Endothelial cell of umbilical vein (primary cell): ENCODE measurements at regions not wholly inside any gene's neighbourhood (a gene's known extent, or its start where the extent isn't known, plus 50 kb on each side); places are given as distances from the start of the nearest gene placed in this dataset.

Experiments
- BruUV-seq: library from RNA; stranded (reverse); fragments of 400-500 nt; replicated peaks from 2 replicates; lab custom pipeline; 2021; lab: Mats Ljungman, UMichigan
- CTCF ChIA-PET: fragments of 300-600, 350-600 bp; sonication (Branson Sonifier 250); formaldehyde crosslinking; loops from one replicate; lab custom pipeline; 2021; ENCODE audit warnings: antibody characterized with exemption, inconsistent platforms; lab: Charles Lee
- POLR2A ChIA-PET: fragments of 300-600, 350-600 bp; sonication (Branson Sonifier 250); formaldehyde crosslinking; loops from one replicate; lab custom pipeline; 2021; ENCODE audit warnings: antibody characterized with exemption, inconsistent platforms; lab: Charles Lee
- DNase-seq: peaks from one replicate; pipeline ENCODE4 v3.0.0-alpha.2; 2011; ENCODE audit warnings: low read depth, low spot score
- FAIRE-seq: peaks from 2 replicates; lab custom pipeline; 2011; peaks lifted over from hg19 to GRCh38; lab: Jason Lieb, UNC
- H2AFZ ChIP-seq: 2 replicates; pipeline ENCODE4 v1.6.0; 2012; ENCODE audit warnings: low read depth, low read length, control low read depth, inconsistent platforms
- H3K27ac ChIP-seq: 2 replicates; pipeline ENCODE4 v1.5.1; 2011; ENCODE audit warnings: low read depth, mild to moderate bottlenecking, control low read depth, low read length, moderate library complexity; ENCODE audit not compliant: insufficient read depth
- H3K27me3 ChIP-seq, 2 experiments: 2 replicates each; pipeline versions ENCODE4 v1.6.0 to v1.6.1; 2011; ENCODE audit warnings: low read length in 2 of 2, mixed read lengths in 1 of 2; ENCODE audit not compliant: control insufficient read depth in 2 of 2, insufficient read depth in 2 of 2
- H3K36me3 ChIP-seq, 2 experiments: 2 replicates in 1 of 2; 3 replicates in 1 of 2; pipeline ENCODE4 v1.5.1; 2011; ENCODE audit warnings: low read length in 2 of 2, mild to moderate bottlenecking in 1 of 2, moderate library complexity in 1 of 2; ENCODE audit not compliant: control insufficient read depth in 2 of 2, insufficient read depth in 2 of 2; ENCODE audit errors: extremely low read depth in 1 of 2
- H3K4me1 ChIP-seq: 3 replicates; pipeline ENCODE4 v1.5.1; 2011; ENCODE audit warnings: mild to moderate bottlenecking, low read length; ENCODE audit not compliant: control insufficient read depth, insufficient read depth; ENCODE audit errors: extremely low read depth
- H3K4me2 ChIP-seq: 2 replicates; pipeline ENCODE4 v1.6.1; 2011; ENCODE audit warnings: low read length, control low read depth, mixed read lengths; ENCODE audit not compliant: insufficient read depth
- H3K4me3 ChIP-seq, 3 experiments: fragments of 200-600 bp in 1 of 3; sonication (generic), shearing (Covaris generic) in 1 of 3; replicated peaks in 1 of 3; 2 replicates each; pipeline ENCODE4 v1.5.1; 2011 to 2016; ENCODE audit warnings: control low read depth in 3 of 3, low read length in 3 of 3, mild to moderate bottlenecking in 2 of 3, inconsistent platforms in 1 of 3, low read depth in 1 of 3, moderate library complexity in 1 of 3; ENCODE audit not compliant: insufficient read depth in 1 of 3
- H3K79me2 ChIP-seq: 2 replicates; pipeline ENCODE4 v1.6.0; 2012; ENCODE audit warnings: low read length, inconsistent platforms; ENCODE audit not compliant: control insufficient read depth, insufficient read depth
- H3K9ac ChIP-seq: replicated peaks from 2 replicates; pipeline ENCODE3; 2011; ENCODE audit warnings: low read length, control low read depth; ENCODE audit not compliant: insufficient read depth; ENCODE audit errors: extremely low read depth
- H3K9me1 ChIP-seq: replicated peaks from 3 replicates; pipeline ENCODE4 v1.6.0; 2011; ENCODE audit warnings: mild to moderate bottlenecking, low read length; ENCODE audit not compliant: control insufficient read depth, insufficient read depth; ENCODE audit errors: extremely low read depth
- H3K9me3 ChIP-seq: replicated peaks from 2 replicates; pipeline ENCODE4 v1.5.1; 2012; ENCODE audit warnings: low read length, inconsistent platforms; ENCODE audit not compliant: control insufficient read depth, insufficient read depth
- H4K20me1 ChIP-seq: replicated peaks from 2 replicates; pipeline ENCODE3; 2011; ENCODE audit warnings: mild to moderate bottlenecking, low read length; ENCODE audit not compliant: control insufficient read depth, insufficient read depth; ENCODE audit errors: extremely low read depth
- CTCF ChIP-seq, 2 donors: IDR thresholded peaks; 1 replicate in 1 of 2; 2 replicates in 1 of 2; pipeline ENCODE4 v1.5.1; 2011; ENCODE audit warnings: low read length in 2 of 2, mild to moderate bottlenecking in 2 of 2, moderate library complexity in 2 of 2, control low read depth in 1 of 2, inconsistent platforms in 1 of 2, low read depth in 1 of 2; ENCODE audit not compliant: insufficient read depth in 1 of 2; ENCODE audit errors: extremely low read depth in 1 of 2
- EZH2 ChIP-seq: IDR thresholded peaks from 2 replicates; pipeline ENCODE4 v1.6.1; 2012; ENCODE audit warnings: borderline replicate concordance, low read depth, mild to moderate bottlenecking, moderate library complexity, low read length, inconsistent platforms; ENCODE audit not compliant: severe bottlenecking
- FOS ChIP-seq: IDR thresholded peaks from 2 replicates; pipeline ENCODE4 v1.6.1; 2011; ENCODE audit warnings: mild to moderate bottlenecking, low read length, moderate library complexity, borderline replicate concordance; ENCODE audit not compliant: insufficient read depth
- GATA2 ChIP-seq: IDR thresholded peaks from 2 replicates; pipeline ENCODE4 v1.7.0; 2011; ENCODE audit warnings: low read depth, mild to moderate bottlenecking, moderate library complexity, mixed read lengths, low read length; ENCODE audit not compliant: insufficient read length, insufficient read depth
- JUN ChIP-seq: IDR thresholded peaks from 2 replicates; pipeline ENCODE4 v1.6.1; 2011; ENCODE audit warnings: borderline replicate concordance, low read depth; ENCODE audit not compliant: insufficient read length, insufficient read depth
- MAX ChIP-seq: IDR thresholded peaks from 2 replicates; pipeline ENCODE4 v1.6.1; 2011; ENCODE audit not compliant: insufficient read depth, insufficient read length
- MYC ChIP-seq: IDR thresholded peaks from one replicate; pipeline ENCODE4 v1.6.1; 2011; ENCODE audit warnings: mild to moderate bottlenecking, low read depth, low read length
- POLR2A ChIP-seq: IDR thresholded peaks from 2 replicates; pipeline ENCODE4 v1.6.1; 2012; ENCODE audit warnings: low read depth, mild to moderate bottlenecking, control low read depth, low read length
- POLR2AphosphoS5 ChIP-seq: IDR thresholded peaks from 2 replicates; pipeline ENCODE4 v1.6.1; 2012; ENCODE audit warnings: low read depth, mild to moderate bottlenecking, control low read depth, low read length, moderate library complexity; ENCODE audit not compliant: insufficient read depth
- dilution Hi-C: fragments of 300-500 bp; cut with MboI; formaldehyde crosslinking; loops from one replicate; pipeline ENCODE4 v1.15.0; 2019; ENCODE audit warnings: low sequenced_read_pairs; ENCODE audit not compliant: extremely low pct_ligation_motif_present
- intact Hi-C: fragments of 100-400 bp; cut with micrococcal nuclease; formaldehyde crosslinking; loops from one replicate; pipeline ENCODE4 v1.10.0; 2022

GRCh38 chr3:140828585-140828984 is 113.1 kb upstream of the SLC25A36 start:
- TF ChIP-seq POLR2A: no peak
- TF ChIP-seq JUN: no peak
- no peak for TF ChIP-seq MYC
- Histone ChIP-seq H3K4me1 (no peaks in the 10 kb centered on the region), H4K20me1 (no peaks in the 10 kb centered on the region), H3K9me1 (no peaks in the 10 kb centered on the region), H3K4me2 (no peak overlapping the region), H3K9ac (no peak overlapping the region), H2AFZ (no peak overlapping the region), H3K36me3 (no peaks in the 10 kb centered on the region), H3K27me3 (no peaks in the 10 kb centered on the region), H3K79me2 (no peaks in the 10 kb centered on the region), H3K27ac (no peak overlapping the region), H3K9me3 (no peaks in the 10 kb centered on the region), H3K4me3 (no peak overlapping the region)
- intact Hi-C loops: no loop called here
- dilution Hi-C loops: no loop called here
- FAIRE-seq: no peak
- CTCF ChIA-PET: no interaction called here
- DNase-seq: no peak
- BruUV-seq: no TSS peak
- POLR2A ChIA-PET: no interaction called here

GRCh38 chr3:140829796-140830195 is 111.8 kb upstream of the SLC25A36 start:
- H3K27ac ChIP-seq: no peak overlapping the region
- no peak for FAIRE-seq
- no peaks in the 10 kb centered on the region for H3K4me1 ChIP-seq
- no TSS peak for BruUV-seq
- no peak overlapping the region for H2AFZ ChIP-seq
- H3K9me1 ChIP-seq: no peaks in the 10 kb centered on the region
- H3K27me3 ChIP-seq: no peaks in the 10 kb centered on the region
- intact Hi-C loops (no loop called here), dilution Hi-C loops (no loop called here)
- H3K79me2 ChIP-seq: no peaks in the 10 kb centered on the region
- H3K4me2 ChIP-seq: no peak overlapping the region
- POLR2A ChIA-PET: no interaction called here
- no peak overlapping the region for H3K9ac ChIP-seq
- no peak for TF ChIP-seq MAX
- no peak for TF ChIP-seq CTCF (IDR thresholded peaks at IDR 0.05; ENCODE audit: extremely low read depth in 1 of 2, insufficient read depth in 1 of 2, low read depth in 1 of 2, low read length in 2 of 2)
- no peak for TF ChIP-seq GATA2
- TF ChIP-seq MYC: no peak
- TF ChIP-seq POLR2A: no peak
- no peak for TF ChIP-seq FOS
- TF ChIP-seq EZH2: no peak
- TF ChIP-seq POLR2AphosphoS5: no peak
- no peak for TF ChIP-seq JUN
- no peak for DNase-seq
- no peaks in the 10 kb centered on the region for H4K20me1 ChIP-seq
- CTCF ChIA-PET: no interaction called here
- H3K4me3 ChIP-seq: no peak overlapping the region
- no peaks in the 10 kb centered on the region for H3K36me3 ChIP-seq
- no peaks in the 10 kb centered on the region for H3K9me3 ChIP-seq
